Fibroblast of lung (primary cell): ENCODE measurements at regions not wholly inside any gene's neighbourhood (a gene's known extent, or its start where the extent isn't known, plus 50 kb on each side); places are given as distances from the start of the nearest gene placed in this dataset.

Source experiments
- CTCF ChIP-seq, 2 donors: IDR thresholded peaks in 1 of 2; conservative IDR thresholded peaks in 1 of 2; 1 replicate in 1 of 2; 2 replicates in 1 of 2; pipeline ENCODE4 v1.5.1; 2011 to 2012; ENCODE audit warnings: low read length in 2 of 2, control low read depth in 1 of 2, inconsistent platforms in 1 of 2, low read depth in 1 of 2, mild to moderate bottlenecking in 1 of 2
- EZH2 ChIP-seq: IDR thresholded peaks from 2 replicates; pipeline ENCODE4 v1.5.1; 2012; ENCODE audit warnings: low read length, control low read depth, mild to moderate bottlenecking; ENCODE audit errors: missing control alignments

- TF ChIP-seq CTCF (conservative IDR thresholded peaks at IDR 0.05 in 1 of 2, IDR thresholded peaks at IDR 0.05 in 1 of 2; ENCODE audit: low read depth in 1 of 2, low read length in 2 of 2), result no peak
- no peak for TF ChIP-seq EZH2
Observed at GRCh38 chr19:56955637-56956216, 115.2 kb upstream of the PEG3 start.
